ENCODE measurements at regions not wholly inside any gene's neighbourhood (a gene's known extent, or its start where the extent isn't known, plus 50 kb on each side); places are given as distances from the start of the nearest gene placed in this dataset.

GRCh38 chr22:48890693-48891554, 936.7 kb downstream of the BRD1 start:
- DNase-seq (ENCODE audit: low read depth), result no peak
- no peak overlapping the region for H3K4me3 ChIP-seq (ENCODE audit: low read depth, low read length)
- no peak for TF ChIP-seq CTCF (IDR thresholded peaks at IDR 0.05; ENCODE audit: control insufficient read depth, extremely low read depth, insufficient read depth)

- H3K4me3 ChIP-seq (ENCODE audit: low read depth, low read length), result no peak overlapping the region
- no peak for DNase-seq (ENCODE audit: low read depth)
- TF ChIP-seq CTCF (IDR thresholded peaks at IDR 0.05; ENCODE audit: control insufficient read depth, extremely low read depth, insufficient read depth), result no peak
Observed at GRCh38 chr22:48889887-48890692, 937.6 kb downstream of the BRD1 start.

GRCh38 chr22:48889209-48889830, 938.4 kb downstream of the BRD1 start:
- TF ChIP-seq CTCF (IDR thresholded peaks at IDR 0.05; ENCODE audit: control insufficient read depth, extremely low read depth, insufficient read depth), result no peak
- DNase-seq (ENCODE audit: low read depth), result no peak

GRCh38 chr22:48888466-48889208, 939.0 kb downstream of the BRD1 start:
- DNase-seq (ENCODE audit: low read depth), result no peak
- no peak overlapping the region for H3K4me3 ChIP-seq (ENCODE audit: low read depth, low read length)
- TF ChIP-seq CTCF (IDR thresholded peaks at IDR 0.05; ENCODE audit: control insufficient read depth, extremely low read depth, insufficient read depth), result no peak

More at GRCh38 chr22:48889209-48889830, 938.4 kb downstream of the BRD1 start:
- no peak overlapping the region for H3K4me3 ChIP-seq (ENCODE audit: low read depth, low read length)

GRCh38 chr22:48887394-48888332, 940.0 kb downstream of the BRD1 start:
- TF ChIP-seq CTCF (IDR thresholded peaks at IDR 0.05; ENCODE audit: control insufficient read depth, extremely low read depth, insufficient read depth), result no peak
- no peak for DNase-seq (ENCODE audit: low read depth)
- no peak overlapping the region for H3K4me3 ChIP-seq (ENCODE audit: low read depth, low read length)
